K562 (cell line): ENCODE measurements at regions not wholly inside any gene's neighbourhood (a gene's known extent, or its start where the extent isn't known, plus 50 kb on each side); places are given as distances from the start of the nearest gene placed in this dataset.
"Not testable (repeated sequence)": the region's sequence is repeated elsewhere in the genome, so short reads cannot be mapped to it uniquely, and the experiment has no call there.

ENCODE experiments used
- CTCF ChIP-seq, 3 experiments: IDR thresholded peaks in 2 of 3; conservative IDR thresholded peaks in 1 of 3; 2 replicates each; pipeline ENCODE4 v1.5.1; 2011 to 2012; ENCODE audit warnings: low read length in 3 of 3, mild to moderate bottlenecking in 3 of 3, control low read depth in 2 of 3, improper control_type of control experiment in 1 of 3, inconsistent platforms in 1 of 3, low read depth in 1 of 3, mixed read lengths in 1 of 3, moderate library complexity in 1 of 3; ENCODE audit not compliant: insufficient read depth in 2 of 3
- HDAC2 ChIP-seq: fragments of 450-650 bp; IDR thresholded peaks from 2 replicates; pipeline ENCODE4 v1.6.1; 2016; ENCODE audit warnings: mild to moderate bottlenecking
- SRF ChIP-seq, 2 experiments: fragments of 250-450, 450-650 bp in 1 of 2; sonication (Bioruptor Pico) in 1 of 2; sonication (generic) in 1 of 2; formaldehyde crosslinking; IDR thresholded peaks; 2 replicates each; pipeline versions ENCODE4 v1.5.0 to v1.5.1; 2020 to 2022; ENCODE audit warnings: mild to moderate bottlenecking in 1 of 2, missing genetic modification reagents in 1 of 2
- TOE1 ChIP-seq, 2 experiments: fragments of 450-650 bp in 1 of 2; sonication (generic) in 1 of 2; formaldehyde crosslinking in 1 of 2; IDR thresholded peaks; 2 replicates each; pipeline versions ENCODE4 v1.7.1 to v1.8.0; 2016 to 2022; ENCODE audit warnings: borderline replicate concordance in 2 of 2, mild to moderate bottlenecking in 2 of 2, antibody characterized with exemption in 1 of 2, inconsistent platforms in 1 of 2, low read depth in 1 of 2, missing genetic modification reagents in 1 of 2, moderate library complexity in 1 of 2
- TSC22D4 ChIP-seq: fragments of 450-650 bp; IDR thresholded peaks from 2 replicates; pipeline ENCODE4 v1.6.1; 2016; ENCODE audit warnings: missing genetic modification characterization, missing biosample characterization, control low read depth
- ZFP91 ChIP-seq: sonication (generic); formaldehyde crosslinking; IDR thresholded peaks from 2 replicates; pipeline ENCODE4 v1.8.0; 2022; ENCODE audit warnings: mild to moderate bottlenecking, missing genetic modification reagents
- ZNF24 ChIP-seq: fragments of 450-650 bp; IDR thresholded peaks from 2 replicates; pipeline ENCODE4 v1.6.1; 2016
- ZNF311 ChIP-seq: fragments of 250-450 bp; sonication (Bioruptor Pico); IDR thresholded peaks from 2 replicates; pipeline ENCODE4 v1.4.0; 2020; ENCODE audit warnings: mild to moderate bottlenecking, moderate library complexity
- ZNF561 ChIP-seq: fragments of 450-650 bp; formaldehyde crosslinking; conservative IDR thresholded peaks from 2 replicates; pipeline ENCODE4 v1.4.0; 2020; ENCODE audit warnings: mild to moderate bottlenecking, moderate library complexity

DNA sequence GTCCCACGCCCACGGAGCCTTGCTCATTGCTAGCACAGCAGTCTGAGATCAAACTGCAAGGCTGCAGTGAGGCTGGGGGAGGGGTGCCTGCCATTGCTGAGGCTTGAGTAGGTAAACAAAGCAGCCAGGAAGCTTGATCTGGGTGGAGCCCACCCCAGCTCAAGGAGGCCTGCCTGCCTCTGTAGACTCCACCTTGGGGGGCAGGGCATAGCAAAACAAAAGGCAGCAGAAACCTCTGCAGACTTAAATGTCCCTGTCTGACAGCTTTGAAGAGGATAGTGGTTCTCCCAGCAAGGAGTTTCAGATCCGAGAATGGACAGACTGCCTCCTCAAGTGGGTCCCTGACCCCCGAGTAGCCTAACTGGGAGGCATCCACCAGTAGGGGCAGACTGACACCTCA, 239.7 kb downstream of the DAD1 start:
- TF ChIP-seq CTCF (IDR thresholded peaks at IDR 0.05 in 2 of 3, conservative IDR thresholded peaks at IDR 0.05 in 1 of 3; ENCODE audit: insufficient read depth in 2 of 3, low read depth in 1 of 3, low read length in 3 of 3); HDAC2; ZNF24; ZFP91 (CRISPR knock-in tag); ZNF561 (CRISPR knock-in tag); ZNF311 (CRISPR knock-in tag); SRF (CRISPR knock-in tag; IDR thresholded peaks at IDR 0.05); TOE1 (IDR thresholded peaks at IDR 0.05; ENCODE audit: borderline replicate concordance); TOE1 (CRISPR knock-in tag; IDR thresholded peaks at IDR 0.05; ENCODE audit: borderline replicate concordance, low read depth); TSC22D4 (tag): not testable (repeated sequence)
